ENCODE measurements at regions not wholly inside any gene's neighbourhood (a gene's known extent, or its start where the extent isn't known, plus 50 kb on each side); places are given as distances from the start of the nearest gene placed in this dataset.

DNA sequence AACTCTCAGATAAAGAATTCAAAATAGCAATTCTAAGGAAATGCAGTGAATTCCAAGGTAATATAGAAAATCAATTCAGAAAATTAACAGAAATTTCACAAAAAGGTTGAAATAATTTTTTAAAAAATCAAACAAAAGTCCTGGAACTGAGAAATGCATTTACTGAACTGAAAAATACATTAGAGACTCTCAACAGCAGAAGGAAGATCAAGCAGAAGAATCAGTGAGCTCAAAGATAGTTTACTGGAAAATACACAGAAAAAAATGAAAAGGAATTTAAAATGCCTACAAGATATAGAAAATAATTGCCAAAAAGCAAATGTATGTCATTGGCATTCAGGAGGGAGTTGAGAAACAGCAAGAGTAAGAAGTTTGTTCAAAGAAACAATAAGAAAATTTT is 107.3 kb downstream of the BUD13 start:
- DNase-seq (ENCODE audit: low read depth, low spot score), result no peak
- Mint-ChIP-seq H3K27me3 (ENCODE audit: low read depth) (peaks cover 42% of the 10 kb centered on the region), H3K4me1 (no peaks in the 10 kb centered on the region), H3K4me3 (no peak overlapping the region), H3K27ac (ENCODE audit: unreplicated experiment) (no peak overlapping the region), H3K9me3 (peaks cover 12% of the 10 kb centered on the region), H3K36me3 (ENCODE audit: low read depth) (no peaks in the 10 kb centered on the region)
- TF ChIP-seq, protein P1, sequence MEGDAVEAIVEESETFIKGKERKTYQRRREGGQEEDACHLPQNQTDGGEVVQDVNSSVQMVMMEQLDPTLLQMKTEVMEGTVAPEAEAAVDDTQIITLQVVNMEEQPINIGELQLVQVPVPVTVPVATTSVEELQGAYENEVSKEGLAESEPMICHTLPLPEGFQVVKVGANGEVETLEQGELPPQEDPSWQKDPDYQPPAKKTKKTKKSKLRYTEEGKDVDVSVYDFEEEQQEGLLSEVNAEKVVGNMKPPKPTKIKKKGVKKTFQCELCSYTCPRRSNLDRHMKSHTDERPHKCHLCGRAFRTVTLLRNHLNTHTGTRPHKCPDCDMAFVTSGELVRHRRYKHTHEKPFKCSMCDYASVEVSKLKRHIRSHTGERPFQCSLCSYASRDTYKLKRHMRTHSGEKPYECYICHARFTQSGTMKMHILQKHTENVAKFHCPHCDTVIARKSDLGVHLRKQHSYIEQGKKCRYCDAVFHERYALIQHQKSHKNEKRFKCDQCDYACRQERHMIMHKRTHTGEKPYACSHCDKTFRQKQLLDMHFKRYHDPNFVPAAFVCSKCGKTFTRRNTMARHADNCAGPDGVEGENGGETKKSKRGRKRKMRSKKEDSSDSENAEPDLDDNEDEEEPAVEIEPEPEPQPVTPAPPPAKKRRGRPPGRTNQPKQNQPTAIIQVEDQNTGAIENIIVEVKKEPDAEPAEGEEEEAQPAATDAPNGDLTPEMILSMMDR (conservative IDR thresholded peaks at IDR 0.05), result no peak

DNA sequence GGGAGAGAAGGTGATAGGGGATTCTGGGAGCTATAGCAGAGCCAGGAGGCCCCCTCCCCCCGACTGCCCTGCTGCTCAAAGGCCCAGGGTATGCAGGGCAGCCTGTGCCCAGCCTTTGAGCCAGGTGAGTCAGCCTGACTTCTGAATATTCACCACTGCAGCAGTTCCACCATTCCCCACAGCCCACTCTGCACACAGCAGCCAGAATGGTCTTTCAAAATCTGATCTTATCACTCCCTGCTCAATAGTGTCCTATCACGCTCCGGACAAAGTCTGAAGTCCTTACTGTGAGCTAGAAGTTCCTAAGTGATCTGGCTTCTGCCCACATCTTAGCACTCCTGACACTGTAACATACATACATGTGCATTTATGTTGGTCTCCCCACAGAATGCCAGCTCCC is 111.7 kb downstream of the BUD13 start:
- H3K27me3 Mint-ChIP-seq (ENCODE audit: low read depth), result peaks cover 16% of the 10 kb centered on the region
- H3K9me3 Mint-ChIP-seq, result peaks cover 2% of the 10 kb centered on the region
- TF ChIP-seq, protein P1 (conservative IDR thresholded peaks at IDR 0.05), result no peak
- H3K4me1 Mint-ChIP-seq, result no peaks in the 10 kb centered on the region
- no peaks in the 10 kb centered on the region for H3K36me3 Mint-ChIP-seq (ENCODE audit: low read depth)
- H3K4me3 Mint-ChIP-seq, result no peak overlapping the region
- H3K27ac Mint-ChIP-seq (ENCODE audit: unreplicated experiment), result no peak overlapping the region
- no peak for DNase-seq (ENCODE audit: low read depth, low spot score)

DNA sequence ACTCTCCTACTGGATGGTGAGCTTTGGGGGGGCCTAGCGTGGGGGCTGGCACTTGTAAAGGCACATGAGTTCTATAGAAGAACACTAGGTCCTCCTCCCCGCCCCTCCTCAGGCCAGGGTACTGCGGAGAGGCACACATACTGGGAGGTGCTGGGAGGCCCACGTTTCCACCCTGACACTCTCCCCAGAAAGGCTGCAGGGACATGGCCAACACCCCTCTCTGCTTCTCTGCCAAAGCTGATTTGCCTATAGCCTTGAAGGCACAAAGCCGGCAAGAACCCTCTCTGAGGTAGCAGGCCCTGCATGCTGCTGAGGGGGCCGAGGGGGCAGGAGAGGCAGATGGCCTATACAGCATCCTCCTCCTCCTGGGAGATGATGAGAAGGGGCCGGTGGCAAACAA is 112.8 kb downstream of the BUD13 start:
- TF ChIP-seq, protein P1 (conservative IDR thresholded peaks at IDR 0.05), result no peak
- Mint-ChIP-seq H3K27ac (ENCODE audit: unreplicated experiment) (no peak overlapping the region), H3K4me1 (no peaks in the 10 kb centered on the region), H3K36me3 (ENCODE audit: low read depth) (no peaks in the 10 kb centered on the region), H3K27me3 (ENCODE audit: low read depth) (peaks cover 10% of the 10 kb centered on the region), H3K9me3 (no peaks in the 10 kb centered on the region), H3K4me3 (no peak overlapping the region)
- DNase-seq (ENCODE audit: low read depth, low spot score), result no peak

DNA sequence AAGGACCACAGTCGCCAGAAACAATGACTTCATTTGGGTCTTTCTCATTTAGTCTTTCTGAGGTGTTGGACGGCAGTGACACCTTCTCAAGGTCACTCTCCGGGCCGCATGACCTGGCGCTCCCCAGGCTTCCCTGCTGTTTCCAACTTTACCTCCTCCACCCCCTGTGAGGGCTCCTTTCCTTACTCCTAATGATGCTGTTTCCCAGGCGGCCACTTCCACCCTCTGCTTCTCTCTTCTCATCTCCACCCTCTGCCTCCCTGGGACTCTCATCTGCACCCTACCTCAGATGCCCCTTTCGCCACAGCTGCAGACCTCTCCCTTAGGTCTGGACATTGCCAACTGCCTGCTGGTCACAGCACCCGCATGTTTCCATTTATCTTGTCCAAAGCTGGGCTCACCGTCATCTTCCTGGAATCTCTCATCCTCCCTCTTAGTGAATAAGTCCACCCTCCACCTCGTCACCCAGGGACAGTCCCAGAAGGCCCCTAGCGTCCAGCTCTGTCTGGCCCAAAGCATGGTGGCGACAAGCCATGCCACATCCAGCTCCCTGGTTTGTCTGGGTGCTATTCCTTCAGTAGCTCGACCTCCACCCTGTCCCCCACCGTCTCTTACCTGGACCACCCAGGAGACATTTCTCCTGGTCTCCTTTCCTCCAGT is 113.8 kb downstream of the BUD13 start:
- Mint-ChIP-seq H3K9me3 (peaks cover 4% of the 10 kb centered on the region), H3K27ac (ENCODE audit: unreplicated experiment) (peak overlapping the region; percentile 63), H3K36me3 (ENCODE audit: low read depth) (no peaks in the 10 kb centered on the region), H3K27me3 (ENCODE audit: low read depth) (peaks cover 9% of the 10 kb centered on the region), H3K4me1 (no peaks in the 10 kb centered on the region), H3K4me3 (no peak overlapping the region)
- TF ChIP-seq, protein P1 (conservative IDR thresholded peaks at IDR 0.05), result no peak
- DNase-seq (ENCODE audit: low read depth, low spot score), result no peak

DNA sequence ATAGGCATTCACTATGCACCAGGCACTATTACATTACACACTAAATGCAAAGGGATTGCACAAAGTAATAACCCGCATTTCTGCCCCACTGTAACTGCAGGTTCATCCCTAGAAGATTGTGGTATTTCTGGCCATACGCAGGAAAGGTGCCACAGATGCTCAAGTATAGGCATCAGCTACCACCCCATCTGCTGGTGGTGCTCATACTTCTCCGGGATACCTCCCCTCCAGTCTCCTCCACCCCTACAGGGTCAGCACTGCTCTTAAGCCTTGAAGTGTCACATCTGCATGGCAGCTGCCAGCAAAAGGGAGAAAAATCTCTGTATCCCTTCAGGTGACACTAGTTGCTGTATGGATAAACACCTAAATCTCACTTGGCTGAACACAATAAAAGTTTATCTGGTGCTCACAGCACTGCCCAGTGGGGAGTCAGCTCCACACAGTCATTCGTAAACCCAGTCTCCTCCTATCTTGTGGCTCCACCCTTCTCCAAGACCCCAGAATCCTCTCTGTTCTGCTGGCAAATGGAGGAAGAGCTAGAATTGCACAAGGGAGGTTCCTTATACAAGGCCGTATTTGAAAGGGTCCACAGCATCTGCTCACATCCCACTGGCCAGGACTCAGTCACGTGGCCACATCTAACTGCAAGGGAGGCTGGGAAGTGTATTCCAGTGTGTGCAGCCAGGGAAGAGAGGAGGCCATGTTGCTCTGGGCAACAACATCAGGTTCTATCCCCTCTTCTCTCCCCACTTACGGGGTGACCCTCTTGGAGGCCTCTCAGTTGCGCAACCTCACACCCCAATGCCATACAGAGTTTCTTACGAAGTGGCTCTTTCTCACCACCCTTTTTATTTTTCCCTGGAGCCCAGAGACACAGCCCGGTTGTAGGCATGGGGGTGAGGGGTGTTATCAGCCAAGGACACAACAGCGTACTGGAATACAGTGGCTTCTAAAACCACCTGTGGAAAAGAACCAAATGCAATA is 114.7 kb downstream of the BUD13 start:
- TF ChIP-seq, protein P1 (conservative IDR thresholded peaks at IDR 0.05), result no peak
- Mint-ChIP-seq H3K9me3 (peaks cover 4% of the 10 kb centered on the region), H3K4me1 (no peaks in the 10 kb centered on the region), H3K4me3 (no peak overlapping the region), H3K27me3 (ENCODE audit: low read depth) (peaks cover 5% of the 10 kb centered on the region), H3K36me3 (ENCODE audit: low read depth) (no peaks in the 10 kb centered on the region), H3K27ac (ENCODE audit: unreplicated experiment) (no peak overlapping the region)
- DNase-seq (ENCODE audit: low read depth, low spot score), result no peak
